IMR-90 (cell line): ENCODE measurements at regions not wholly inside any gene's neighbourhood (a gene's known extent, or its start where the extent isn't known, plus 50 kb on each side); places are given as distances from the start of the nearest gene placed in this dataset.

ENCODE experiments used
- ATAC-seq: fragments of 200-7000 bp; cut with Tn5 transposase; 2 replicates; pipeline ENCODE4 v1.9.1; 2020; ENCODE audit warnings: low read depth, mild to moderate bottlenecking, moderate library complexity
- BruUV-seq: library from RNA; stranded (reverse); fragments of 400-500 nt; replicated peaks from 2 replicates; lab custom pipeline; 2021; lab: Mats Ljungman, UMichigan
- CTCF ChIA-PET: fragments of 300-600 bp; formaldehyde crosslinking; extraction: SDS; loops from one replicate; lab custom pipeline; 2021; ENCODE audit warnings: antibody characterized with exemption; lab: Yijun Ruan, JAX
- POLR2A ChIA-PET: fragments of 300-600 bp; sonication (Branson Sonifier 250); formaldehyde crosslinking; loops from one replicate; lab custom pipeline; 2022; ENCODE audit warnings: antibody characterized with exemption; ENCODE audit not compliant: unreplicated experiment; lab: Charles Lee
- DNase-seq: peaks from one replicate; pipeline ENCODE4 v3.0.0; 2013
- H2AFZ ChIP-seq: replicated peaks from 2 replicates; pipeline ENCODE3; 2013; ENCODE audit warnings: low read length, mild to moderate bottlenecking; ENCODE audit not compliant: poor library complexity
- H2AK5ac ChIP-seq: 2 replicates; pipeline ENCODE4 v1.6.1; 2013; ENCODE audit warnings: low read depth, low read length, inconsistent platforms
- H2AK9ac ChIP-seq: replicated peaks from 2 replicates; pipeline ENCODE3; 2013; ENCODE audit warnings: mild to moderate bottlenecking, low read depth, low read length, moderate library complexity; ENCODE audit not compliant: poor library complexity
- H2BK120ac ChIP-seq: 2 replicates; pipeline ENCODE4 v1.6.1; 2013; ENCODE audit warnings: low read depth, low read length, inconsistent platforms
- H2BK15ac ChIP-seq: 3 replicates; pipeline ENCODE4 v1.6.1; 2013; ENCODE audit warnings: low read depth, low read length, inconsistent platforms
- H2BK20ac ChIP-seq: 2 replicates; pipeline ENCODE4 v1.6.1; 2013; ENCODE audit warnings: low read depth, mild to moderate bottlenecking, inconsistent platforms, low read length, moderate library complexity
- H2BK5ac ChIP-seq: 2 replicates; pipeline ENCODE4 v1.6.1; 2013; ENCODE audit warnings: mild to moderate bottlenecking, low read depth, low read length, inconsistent platforms; ENCODE audit not compliant: poor library complexity, severe bottlenecking
- H3K14ac ChIP-seq: replicated peaks from 2 replicates; pipeline ENCODE4 v1.6.1; 2013; ENCODE audit warnings: low read depth, low read length, inconsistent platforms
- H3K18ac ChIP-seq: 2 replicates; pipeline ENCODE4 v1.6.1; 2013; ENCODE audit warnings: low read depth, low read length, control low read depth
- H3K23ac ChIP-seq: 2 replicates; pipeline ENCODE4 v1.6.1; 2013; ENCODE audit warnings: low read depth, low read length, inconsistent platforms
- H3K27ac ChIP-seq: 2 replicates; pipeline ENCODE4 v1.5.1; 2013; ENCODE audit warnings: mild to moderate bottlenecking, control low read depth, low read length; ENCODE audit not compliant: insufficient read depth
- H3K27me3 ChIP-seq: 2 replicates; pipeline ENCODE4 v1.6.1; 2013; ENCODE audit warnings: low read length; ENCODE audit not compliant: control insufficient read depth, insufficient read depth
- H3K36me3 ChIP-seq: 2 replicates; pipeline ENCODE4 v1.6.1; 2013; ENCODE audit warnings: low read length, mixed read lengths; ENCODE audit not compliant: control insufficient read depth, insufficient read depth
- H3K4ac ChIP-seq: 2 replicates; pipeline ENCODE4 v1.6.1; 2013; ENCODE audit warnings: low read depth, low read length, inconsistent platforms
- H3K4me1 ChIP-seq: 2 replicates; pipeline ENCODE4 v1.6.1; 2013; ENCODE audit warnings: low read length, mixed read lengths; ENCODE audit not compliant: control insufficient read depth, insufficient read depth
- H3K4me2 ChIP-seq: 2 replicates; pipeline ENCODE4 v1.6.1; 2013; ENCODE audit warnings: low read depth, mild to moderate bottlenecking, control low read depth, low read length, moderate library complexity
- H3K4me3 ChIP-seq: 2 replicates; pipeline ENCODE4 v1.5.1; 2013; ENCODE audit warnings: low read depth, mild to moderate bottlenecking, control low read depth, low read length, moderate library complexity; ENCODE audit not compliant: insufficient read depth
- H3K56ac ChIP-seq: 2 replicates; pipeline ENCODE4 v1.6.1; 2013; ENCODE audit warnings: low read length, inconsistent platforms; ENCODE audit not compliant: insufficient read depth; ENCODE audit errors: extremely low read depth
- H3K79me1 ChIP-seq, 2 experiments: 2 replicates each; pipeline ENCODE4 v1.6.1; 2013; ENCODE audit warnings: low read length in 2 of 2, inconsistent platforms in 1 of 2, low read depth in 1 of 2
- H3K9ac ChIP-seq: 2 replicates; pipeline ENCODE4 v1.6.1; 2013; ENCODE audit warnings: low read depth, low read length, control low read depth
- H3K9me1 ChIP-seq: 2 replicates; pipeline ENCODE4 v1.6.1; 2013; ENCODE audit warnings: low read length, inconsistent platforms; ENCODE audit not compliant: insufficient read depth
- H3K9me3 ChIP-seq: 2 replicates; pipeline ENCODE4 v1.6.1; 2013; ENCODE audit warnings: low read length; ENCODE audit not compliant: control insufficient read depth, insufficient read depth
- H4K20me1 ChIP-seq: 2 replicates; pipeline ENCODE4 v1.6.1; 2013; ENCODE audit warnings: low read length, inconsistent platforms; ENCODE audit not compliant: insufficient read depth
- H4K5ac ChIP-seq: 2 replicates; pipeline ENCODE4 v1.6.1; 2013; ENCODE audit warnings: mild to moderate bottlenecking, low read depth, low read length, control low read depth
- H4K8ac ChIP-seq, 2 experiments: 2 replicates each; pipeline ENCODE4 v1.6.1; 2013; ENCODE audit warnings: low read depth in 2 of 2, low read length in 2 of 2, control low read depth in 1 of 2, inconsistent platforms in 1 of 2
- H4K91ac ChIP-seq: 2 replicates; pipeline ENCODE4 v1.6.1; 2013; ENCODE audit warnings: low read depth, low read length, inconsistent platforms; ENCODE audit not compliant: insufficient read depth
- CEBPB ChIP-seq: IDR thresholded peaks from 2 replicates; pipeline ENCODE4 v1.6.1; 2012; ENCODE audit warnings: low read depth, low read length, improper control_type of control experiment
- MXI1 ChIP-seq: IDR thresholded peaks from 2 replicates; pipeline ENCODE4 v1.6.1; 2012; ENCODE audit warnings: low read depth, mild to moderate bottlenecking, low read length, moderate library complexity, borderline replicate concordance
- SMC3 ChIP-seq: fragments of 150-350 bp; IDR thresholded peaks from 2 replicates; pipeline ENCODE4 v1.6.1; 2016; ENCODE audit warnings: low read depth, mild to moderate bottlenecking, antibody characterized with exemption, low read length, moderate library complexity
- WGBS, 2 experiments: methylation state at CpG; one replicate each; pipeline versions ENCODE4 v1.1.5 to v1.1.7; 2013; ENCODE audit warnings: missing lambda C conversion rate in 2 of 2; ENCODE audit not compliant: insufficient read length in 1 of 2; ENCODE audit errors: extremely low coverage in 2 of 2; 5-methylcytosine and 5-hydroxymethylcytosine counted together
- dilution Hi-C: fragments of 300-500 bp; cut with HindIII; formaldehyde crosslinking; loops from one replicate; pipeline ENCODE4 v1.14.3; 2018; ENCODE audit warnings: low sequenced_read_pairs; ENCODE audit not compliant: unreplicated experiment
- in situ Hi-C: fragments of 300-500 bp; cut with MboI; formaldehyde crosslinking; loops from 3 replicates; pipeline ENCODE4 v1.14.3; 2019; ENCODE audit warnings: low sequenced_read_pairs, inconsistent platforms, mixed read lengths
- intact Hi-C: fragments of 100-400 bp; cut with micrococcal nuclease; formaldehyde crosslinking; loops from 2 replicates; pipeline ENCODE4 v1.10.0; 2022

DNA sequence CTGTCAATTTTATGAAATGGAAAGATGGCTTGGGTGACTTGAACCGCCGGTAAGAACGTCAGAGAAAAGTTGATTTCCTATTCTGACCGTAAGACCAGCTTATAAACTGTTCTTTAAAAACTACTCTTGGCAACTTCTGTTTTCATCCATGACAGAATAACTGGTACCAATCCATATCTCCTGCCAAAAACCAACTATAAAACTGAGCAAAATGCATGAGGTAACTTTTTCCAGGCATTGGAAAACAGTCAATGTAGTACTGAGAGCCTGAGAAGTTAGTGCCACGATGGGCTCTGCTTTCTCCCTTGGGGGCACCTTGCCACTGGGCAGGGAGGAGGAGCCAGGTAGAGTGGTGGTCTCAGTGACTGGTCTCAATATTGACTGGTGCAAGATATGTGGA, 615.2 kb upstream of the TBL1XR1 start:
- H3K27ac ChIP-seq: 0 out of 2 replicates have a peak overlapping the region, but pooled peaks have one; percentile 42
- intact Hi-C loops: no loop called here
- dilution Hi-C loops: no loop called here
- DNase-seq (no peak), ATAC-seq (no peak)
- no peaks in the 10 kb centered on the region for H3K79me1 ChIP-seq
- H4K91ac ChIP-seq: peak overlapping the region; percentile 50; the same call in 1 of the 2 replicates
- no peak overlapping the region for H2AK9ac ChIP-seq
- no peak overlapping the region for H3K4me3 ChIP-seq
- H3K18ac ChIP-seq: peak overlapping the region; percentile 96
- peak overlapping the region; percentile 96 for H4K5ac ChIP-seq
- no peak overlapping the region for H3K23ac ChIP-seq
- no peak for TF ChIP-seq SMC3
- no peak for TF ChIP-seq MXI1
- TF ChIP-seq CEBPB: no peak
- CTCF ChIA-PET: no interaction called here
- H2AFZ ChIP-seq: no peak overlapping the region
- peak overlapping the region; percentile 83 for H2AK5ac ChIP-seq
- peak overlapping the region; percentile 53; the same call in 2 of the 3 replicates for H2BK15ac ChIP-seq
- peaks cover 4% of the 10 kb centered on the region; the same call in 1 of the 2 replicates for H3K4me1 ChIP-seq
- no peaks in the 10 kb centered on the region for H3K9me3 ChIP-seq
- 0 out of 4 replicates have a peak overlapping the region, but pooled peaks of 1 of the 2 experiments have one; percentile 51 for H4K8ac ChIP-seq
- POLR2A ChIA-PET: no interaction called here
- no peaks in the 10 kb centered on the region for H4K20me1 ChIP-seq
- H3K4me2 ChIP-seq: no peak overlapping the region
- peak overlapping the region; percentile 78 for H2BK120ac ChIP-seq
- 88% methylated on average over 1 of the region's 5 CpGs; no CpG with 5 or more reads in 1 of the 2 experiments for WGBS, 2 experiments
- H3K36me3 ChIP-seq: no peaks in the 10 kb centered on the region
- H3K56ac ChIP-seq: no peak overlapping the region
- no peaks in the 10 kb centered on the region for H3K27me3 ChIP-seq
- in situ Hi-C loops: no loop called here
- H2BK5ac ChIP-seq: no peak overlapping the region
- BruUV-seq: no TSS peak
- no peak overlapping the region for H3K9ac ChIP-seq
- H3K9me1 ChIP-seq: no peaks in the 10 kb centered on the region
- H3K14ac ChIP-seq: no peak overlapping the region; the same call in 1 of the 2 replicates
- H2BK20ac ChIP-seq: peak overlapping the region; percentile 75
- H3K4ac ChIP-seq: peak overlapping the region; percentile 76; the same call in 1 of the 2 replicates
